Peyer's patch (tissue), 4 donors: ENCODE measurements at regions not wholly inside any gene's neighbourhood (a gene's known extent, or its start where the extent isn't known, plus 50 kb on each side); places are given as distances from the start of the nearest gene placed in this dataset.

Experiments used
- DNase-seq, 3 donors: peaks; one replicate each; pipeline ENCODE4 v3.0.0-alpha.2; 2017 to 2019
- H3K27ac ChIP-seq, 4 donors: fragments of 200-600 bp; sonication (generic); one replicate each; pipeline ENCODE4 v1.5.1; 2016 to 2019
- H3K27me3 ChIP-seq, 2 donors: fragments of 200-600 bp; sonication (generic); one replicate each; pipeline ENCODE4 v1.5.1; 2019
- H3K36me3 ChIP-seq, 3 donors: fragments of 200-600 bp; sonication (generic); one replicate each; pipeline ENCODE4 v1.5.1; 2016 to 2019
- H3K4me1 ChIP-seq, 4 donors: fragments of 200-600 bp; sonication (generic); one replicate each; pipeline ENCODE4 v1.5.1; 2016 to 2019
- H3K4me3 ChIP-seq, 4 donors: fragments of 200-600 bp; sonication (generic); 1 replicate in 3 of 4; 2 replicates in 1 of 4; pipeline ENCODE4 v1.5.1; 2016 to 2019; ENCODE audit warnings: mild to moderate bottlenecking in 1 of 4
- H3K9me3 ChIP-seq, 4 donors: fragments of 200-600 bp; sonication (generic); one replicate each; pipeline ENCODE4 v1.5.1; 2016 to 2019; ENCODE audit warnings: mild to moderate bottlenecking in 1 of 4
- POLR2A ChIP-seq, 2 donors: fragments of 450-650 bp; IDR thresholded peaks; one replicate each; pipeline ENCODE4 v1.5.1; 2017; ENCODE audit warnings: antibody characterized with exemption in 2 of 2, mild to moderate bottlenecking in 2 of 2, moderate library complexity in 2 of 2
- TF ChIP-seq, protein P1 (sequence below), 6 experiments: fragments of 450-650 bp in 4 of 6; fragments of 200-600 bp in 2 of 6; sonication (generic) in 1 of 6; IDR thresholded peaks; one replicate each; pipeline ENCODE4 v1.5.1; 2017 to 2019; ENCODE audit warnings: antibody characterized with exemption in 6 of 6, mild to moderate bottlenecking in 3 of 6, moderate library complexity in 1 of 6

GRCh38 chr4:92035666-92036065, 268.1 kb upstream of the GRID2 start:
- Histone ChIP-seq H3K27me3 (no peaks in the 10 kb centered on the region), H3K36me3 (no peaks in the 10 kb centered on the region), H3K9me3 (no peaks in the 10 kb centered on the region), H3K4me3 (no peak overlapping the region), H3K4me1 (peaks cover 0 to 8% (median 0%) of the 10 kb centered on the region in 4 donors), H3K27ac (no peak overlapping the region)
- TF ChIP-seq POLR2A (IDR thresholded peaks at IDR 0.05), result no peak
- no peak for DNase-seq

GRCh38 chr4:92045718-92046117, 258.0 kb upstream of the GRID2 start:
- H3K27me3 ChIP-seq, result no peaks in the 10 kb centered on the region
- no peaks in the 10 kb centered on the region for H3K9me3 ChIP-seq
- no peak overlapping the region for H3K4me3 ChIP-seq
- no peaks in the 10 kb centered on the region for H3K4me1 ChIP-seq
- TF ChIP-seq, protein P1, sequence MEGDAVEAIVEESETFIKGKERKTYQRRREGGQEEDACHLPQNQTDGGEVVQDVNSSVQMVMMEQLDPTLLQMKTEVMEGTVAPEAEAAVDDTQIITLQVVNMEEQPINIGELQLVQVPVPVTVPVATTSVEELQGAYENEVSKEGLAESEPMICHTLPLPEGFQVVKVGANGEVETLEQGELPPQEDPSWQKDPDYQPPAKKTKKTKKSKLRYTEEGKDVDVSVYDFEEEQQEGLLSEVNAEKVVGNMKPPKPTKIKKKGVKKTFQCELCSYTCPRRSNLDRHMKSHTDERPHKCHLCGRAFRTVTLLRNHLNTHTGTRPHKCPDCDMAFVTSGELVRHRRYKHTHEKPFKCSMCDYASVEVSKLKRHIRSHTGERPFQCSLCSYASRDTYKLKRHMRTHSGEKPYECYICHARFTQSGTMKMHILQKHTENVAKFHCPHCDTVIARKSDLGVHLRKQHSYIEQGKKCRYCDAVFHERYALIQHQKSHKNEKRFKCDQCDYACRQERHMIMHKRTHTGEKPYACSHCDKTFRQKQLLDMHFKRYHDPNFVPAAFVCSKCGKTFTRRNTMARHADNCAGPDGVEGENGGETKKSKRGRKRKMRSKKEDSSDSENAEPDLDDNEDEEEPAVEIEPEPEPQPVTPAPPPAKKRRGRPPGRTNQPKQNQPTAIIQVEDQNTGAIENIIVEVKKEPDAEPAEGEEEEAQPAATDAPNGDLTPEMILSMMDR (IDR thresholded peaks at IDR 0.05), result no peak
- TF ChIP-seq POLR2A (IDR thresholded peaks at IDR 0.05), result no peak
- no peaks in the 10 kb centered on the region for H3K36me3 ChIP-seq
- DNase-seq, result no peak
- no peak overlapping the region for H3K27ac ChIP-seq

GRCh38 chr4:92047209-92047875, 256.4 kb upstream of the GRID2 start:
- Histone ChIP-seq H3K4me1 (no peaks in the 10 kb centered on the region), H3K27ac (no peak overlapping the region), H3K4me3 (no peak overlapping the region), H3K27me3 (no peaks in the 10 kb centered on the region), H3K36me3 (no peaks in the 10 kb centered on the region), H3K9me3 (no peaks in the 10 kb centered on the region)
- DNase-seq, result no peak
- TF ChIP-seq POLR2A (IDR thresholded peaks at IDR 0.05), result no peak
- TF ChIP-seq, protein P1 (IDR thresholded peaks at IDR 0.05), result peak in 3 of 6 experiments; percentile 36 to 47 (median 36)

DNA sequence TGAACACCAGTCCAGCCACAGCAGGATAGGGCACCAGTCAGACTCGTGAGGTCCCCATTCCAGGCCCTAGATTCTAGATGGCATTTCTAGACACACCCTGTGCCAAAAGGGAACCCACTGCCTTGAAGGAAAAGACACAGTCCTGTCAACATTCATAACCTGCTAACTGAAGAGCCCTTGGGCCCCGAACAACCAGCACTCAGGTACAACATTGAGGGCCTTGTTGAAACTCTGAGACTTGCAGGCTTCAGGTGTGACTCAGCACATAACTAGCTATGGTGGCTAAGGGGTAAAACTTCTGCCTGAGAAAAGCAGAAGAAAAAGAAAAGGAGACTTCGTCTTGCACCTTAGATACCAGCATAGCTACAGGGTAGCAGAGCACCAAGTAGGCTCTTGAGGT, 252.9 kb upstream of the GRID2 start:
- Histone ChIP-seq H3K4me3 (no peak overlapping the region), H3K4me1 (no peaks in the 10 kb centered on the region), H3K27me3 (no peaks in the 10 kb centered on the region), H3K27ac (no peak overlapping the region), H3K9me3 (no peaks in the 10 kb centered on the region), H3K36me3 (no peaks in the 10 kb centered on the region)
- no peak for DNase-seq
- TF ChIP-seq, protein P1 (IDR thresholded peaks at IDR 0.05), result no peak
- no peak for TF ChIP-seq POLR2A (IDR thresholded peaks at IDR 0.05)

- Histone ChIP-seq H3K27ac (no peak overlapping the region), H3K36me3 (no peaks in the 10 kb centered on the region), H3K4me3 (no peak overlapping the region), H3K27me3 (no peaks in the 10 kb centered on the region), H3K4me1 (no peaks in the 10 kb centered on the region), H3K9me3 (no peaks in the 10 kb centered on the region)
- no peak for DNase-seq
- no peak for TF ChIP-seq POLR2A (IDR thresholded peaks at IDR 0.05)
- TF ChIP-seq, protein P1 (IDR thresholded peaks at IDR 0.05), result no peak
Observed at GRCh38 chr4:92059615-92060014, 244.2 kb upstream of the GRID2 start.

- no peak for TF ChIP-seq POLR2A (IDR thresholded peaks at IDR 0.05)
- TF ChIP-seq, protein P1 (IDR thresholded peaks at IDR 0.05), result no peak
- H3K4me3 ChIP-seq, result no peak overlapping the region
- no peaks in the 10 kb centered on the region for H3K4me1 ChIP-seq
- H3K27me3 ChIP-seq, result no peaks in the 10 kb centered on the region
- no peak for DNase-seq
- H3K27ac ChIP-seq, result no peak overlapping the region
- H3K36me3 ChIP-seq, result no peaks in the 10 kb centered on the region
- H3K9me3 ChIP-seq, result no peaks in the 10 kb centered on the region
Observed at GRCh38 chr4:92060333-92060732, 243.4 kb upstream of the GRID2 start.
